ENCODE measurements at regions not wholly inside any gene's neighbourhood (a gene's known extent, or its start where the extent isn't known, plus 50 kb on each side); places are given as distances from the start of the nearest gene placed in this dataset.
A peak's percentile ranks its signal among the peaks of the same experiment; 100 is the strongest.

DNA sequence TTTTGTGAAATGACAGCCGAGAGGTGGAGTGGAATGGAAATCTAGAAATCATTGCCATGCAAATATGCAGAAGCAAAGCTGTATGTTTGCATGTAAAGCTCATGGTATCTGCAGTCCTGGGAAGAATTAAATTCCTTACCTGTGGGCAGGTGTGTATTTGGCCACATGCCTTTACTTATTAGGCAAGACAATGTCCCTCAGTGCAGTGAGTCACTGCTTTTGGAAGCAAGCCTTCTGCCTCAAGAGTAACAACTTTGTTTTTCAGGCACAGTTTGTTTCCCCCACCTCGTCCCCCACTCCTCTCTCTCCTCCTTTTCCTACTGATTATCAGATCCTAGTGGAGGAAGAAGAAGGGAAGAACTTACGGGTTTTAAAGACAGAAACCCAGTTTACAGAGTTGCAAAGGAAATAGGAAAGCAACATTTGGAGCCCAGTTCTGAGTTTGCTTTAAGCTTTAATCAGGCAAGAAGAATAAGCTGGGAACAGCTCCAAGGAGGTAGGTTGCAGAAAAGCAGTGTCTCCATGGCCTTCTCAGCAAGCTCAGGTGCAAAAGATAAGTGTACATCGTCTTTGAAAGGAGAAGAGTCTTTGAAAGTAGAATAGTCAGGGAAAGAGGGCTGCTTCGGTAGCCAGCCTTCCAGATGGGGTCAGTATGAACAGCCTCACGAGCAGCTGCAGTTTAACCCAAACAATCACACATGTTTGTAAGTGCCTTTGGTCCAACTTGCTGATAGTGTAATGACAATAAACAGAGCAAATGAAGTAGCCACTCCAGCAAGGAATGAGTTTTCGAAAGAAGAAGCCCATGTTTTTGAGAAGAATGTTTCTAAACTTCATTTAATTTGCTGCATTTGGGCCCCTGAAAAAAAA is 190.1 kb downstream of the KLF5 start:
- Histone ChIP-seq H3K4me2 (ENCODE audit: low read length) (peak overlapping the region; percentile 59), H3K9me3 (ENCODE audit: low read length) (no peaks in the 10 kb centered on the region), H3K9me2 (replicated peaks; ENCODE audit: low read length) (no peaks in the 10 kb centered on the region), H3K4me1 (ENCODE audit: insufficient read depth, low read length) (peaks cover 24% of the 10 kb centered on the region), H3K36me3 (ENCODE audit: low read depth, low read length) (no peaks in the 10 kb centered on the region), H3K9ac (ENCODE audit: low read length) (peak overlapping the region; percentile 25; the same call in 1 of the 2 replicates), H2AFZ (ENCODE audit: low read length) (0 out of 2 replicates have a peak overlapping the region, but pooled peaks have one; percentile 35), H3K79me2 (ENCODE audit: low read length) (no peaks in the 10 kb centered on the region), H3K27ac (ENCODE audit: low read length) (peak overlapping the region; percentile 83), H3K27me3 (ENCODE audit: low read length) (no peaks in the 10 kb centered on the region), H3K4me3 (ENCODE audit: low read length) (no peak overlapping the region; the same call in 1 of the 2 replicates), H3F3A (ENCODE audit: low read length, unreplicated experiment) (no peaks in the 10 kb centered on the region), H4K20me1 (ENCODE audit: low read length) (no peaks in the 10 kb centered on the region)
- DNase-seq (peak; percentile 92), ATAC-seq (peak; percentile 93)
- ChIA-PET POLR2A (ENCODE audit: unreplicated experiment) (interaction anchor here (0.5 kb wide), 1 partner anchor 185 kb away, joined by 7 read pairs; no protein-coding TSS in a partner anchor), CTCF (no interaction called here)
- intact Hi-C loops (cut with micrococcal nuclease) = no loop called here
- TF ChIP-seq, protein P1, sequence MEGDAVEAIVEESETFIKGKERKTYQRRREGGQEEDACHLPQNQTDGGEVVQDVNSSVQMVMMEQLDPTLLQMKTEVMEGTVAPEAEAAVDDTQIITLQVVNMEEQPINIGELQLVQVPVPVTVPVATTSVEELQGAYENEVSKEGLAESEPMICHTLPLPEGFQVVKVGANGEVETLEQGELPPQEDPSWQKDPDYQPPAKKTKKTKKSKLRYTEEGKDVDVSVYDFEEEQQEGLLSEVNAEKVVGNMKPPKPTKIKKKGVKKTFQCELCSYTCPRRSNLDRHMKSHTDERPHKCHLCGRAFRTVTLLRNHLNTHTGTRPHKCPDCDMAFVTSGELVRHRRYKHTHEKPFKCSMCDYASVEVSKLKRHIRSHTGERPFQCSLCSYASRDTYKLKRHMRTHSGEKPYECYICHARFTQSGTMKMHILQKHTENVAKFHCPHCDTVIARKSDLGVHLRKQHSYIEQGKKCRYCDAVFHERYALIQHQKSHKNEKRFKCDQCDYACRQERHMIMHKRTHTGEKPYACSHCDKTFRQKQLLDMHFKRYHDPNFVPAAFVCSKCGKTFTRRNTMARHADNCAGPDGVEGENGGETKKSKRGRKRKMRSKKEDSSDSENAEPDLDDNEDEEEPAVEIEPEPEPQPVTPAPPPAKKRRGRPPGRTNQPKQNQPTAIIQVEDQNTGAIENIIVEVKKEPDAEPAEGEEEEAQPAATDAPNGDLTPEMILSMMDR (conservative IDR thresholded peaks at IDR 0.05; ENCODE audit: low read depth, low read length) = no peak
- TF ChIP-seq EZH2phosphoT487 (IDR thresholded peaks at IDR 0.05; ENCODE audit: borderline replicate concordance, low read length) = no peak
- TF ChIP-seq EZH2 (IDR thresholded peaks at IDR 0.05; ENCODE audit: low read length, unreplicated experiment) = no peak
- BruUV-seq (replicated peaks) = no TSS peak

DNA sequence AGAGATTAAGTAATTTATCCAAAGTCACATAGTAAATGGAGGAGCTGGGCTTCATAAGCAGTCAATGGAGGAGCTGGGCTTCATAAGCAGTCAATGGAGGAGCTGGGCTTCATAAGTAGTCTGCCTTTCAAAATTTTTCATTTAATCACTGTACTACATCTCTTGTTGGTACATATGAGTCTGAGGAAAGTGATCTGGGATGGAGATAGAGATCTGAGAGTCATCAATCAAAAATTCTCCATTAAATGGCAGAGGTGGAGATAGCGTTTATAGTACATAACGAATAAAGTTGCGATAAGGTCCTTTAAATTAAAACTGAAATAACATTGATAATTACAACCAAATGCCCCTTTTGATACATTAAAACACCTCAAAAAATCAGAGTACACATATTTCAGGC is 189.3 kb downstream of the KLF5 start:
- H3K4me2 ChIP-seq (ENCODE audit: low read length) = peak overlapping the region; percentile 26; the same call in 1 of the 2 replicates
- peak overlapping the region; percentile 65 for H3K27ac ChIP-seq (ENCODE audit: low read length)
- H3K9ac ChIP-seq (ENCODE audit: low read length) = no peak overlapping the region
- intact Hi-C loops (cut with micrococcal nuclease) = no loop called here
- H3K9me3 ChIP-seq (ENCODE audit: low read length) = no peaks in the 10 kb centered on the region
- peaks cover 24% of the 10 kb centered on the region for H3K4me1 ChIP-seq (ENCODE audit: insufficient read depth, low read length)
- no peaks in the 10 kb centered on the region for H4K20me1 ChIP-seq (ENCODE audit: low read length)
- ATAC-seq (no peak), DNase-seq (no peak)
- ChIA-PET CTCF (no interaction called here), POLR2A (ENCODE audit: unreplicated experiment) (interaction anchor here (0.5 to 0.6 kb wide), 2 partner anchors 45 to 185 kb away, joined by 5 to 7 read pairs; no protein-coding TSS in a partner anchor)
- no peaks in the 10 kb centered on the region for H3K36me3 ChIP-seq (ENCODE audit: low read depth, low read length)
- H3K79me2 ChIP-seq (ENCODE audit: low read length) = no peaks in the 10 kb centered on the region
- TF ChIP-seq, protein P1 (conservative IDR thresholded peaks at IDR 0.05; ENCODE audit: low read depth, low read length) = no peak
- no peak for TF ChIP-seq EZH2phosphoT487 (IDR thresholded peaks at IDR 0.05; ENCODE audit: borderline replicate concordance, low read length)
- TF ChIP-seq EZH2 (IDR thresholded peaks at IDR 0.05; ENCODE audit: low read length, unreplicated experiment) = no peak
- no TSS peak for BruUV-seq (replicated peaks)
- H3K27me3 ChIP-seq (ENCODE audit: low read length) = no peaks in the 10 kb centered on the region
- no peak overlapping the region for H3K4me3 ChIP-seq (ENCODE audit: low read length)
- no peaks in the 10 kb centered on the region for H3F3A ChIP-seq (ENCODE audit: low read length, unreplicated experiment)
- no peaks in the 10 kb centered on the region for H3K9me2 ChIP-seq (replicated peaks; ENCODE audit: low read length)
- H2AFZ ChIP-seq (ENCODE audit: low read length) = no peak overlapping the region

DNA sequence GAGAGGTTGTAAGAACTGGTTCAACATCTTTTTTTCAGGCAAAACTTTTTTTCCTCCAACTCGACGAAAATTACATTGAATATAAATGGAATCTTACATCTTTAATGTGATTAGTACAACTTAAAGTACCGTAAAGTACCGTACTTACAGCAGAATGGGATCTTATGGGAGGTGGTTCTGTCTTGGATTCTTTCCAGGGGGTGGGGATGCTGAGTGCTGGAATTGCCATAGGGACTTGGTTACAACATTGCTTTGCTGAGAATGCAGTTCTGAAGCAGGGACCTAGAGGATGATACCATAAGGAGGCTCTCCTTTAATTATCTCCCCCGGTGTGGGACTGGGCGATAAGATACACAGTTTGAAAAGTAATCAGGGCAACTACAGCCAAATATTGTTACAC is 186.4 kb downstream of the KLF5 start:
- H3K27me3 ChIP-seq (ENCODE audit: low read length) = no peaks in the 10 kb centered on the region
- TF ChIP-seq, protein P1 (conservative IDR thresholded peaks at IDR 0.05; ENCODE audit: low read depth, low read length) = no peak
- TF ChIP-seq EZH2phosphoT487 (IDR thresholded peaks at IDR 0.05; ENCODE audit: borderline replicate concordance, low read length) (no peak), EZH2 (IDR thresholded peaks at IDR 0.05; ENCODE audit: low read length, unreplicated experiment) (no peak)
- H4K20me1 ChIP-seq (ENCODE audit: low read length) = no peaks in the 10 kb centered on the region
- no TSS peak for BruUV-seq (replicated peaks)
- intact Hi-C loops (cut with micrococcal nuclease) = no loop called here
- no peaks in the 10 kb centered on the region for H3K36me3 ChIP-seq (ENCODE audit: low read depth, low read length)
- H3K9me3 ChIP-seq (ENCODE audit: low read length) = no peaks in the 10 kb centered on the region
- H3K27ac ChIP-seq (ENCODE audit: low read length) = no peak overlapping the region
- no peak overlapping the region for H2AFZ ChIP-seq (ENCODE audit: low read length)
- H3K4me1 ChIP-seq (ENCODE audit: insufficient read depth, low read length) = peaks cover 24% of the 10 kb centered on the region
- CTCF ChIA-PET = no interaction called here
- POLR2A ChIA-PET (ENCODE audit: unreplicated experiment) = no interaction called here
- no peak overlapping the region for H3K4me3 ChIP-seq (ENCODE audit: low read length)
- no peaks in the 10 kb centered on the region for H3F3A ChIP-seq (ENCODE audit: low read length, unreplicated experiment)
- no peaks in the 10 kb centered on the region for H3K79me2 ChIP-seq (ENCODE audit: low read length)
- no peaks in the 10 kb centered on the region for H3K9me2 ChIP-seq (replicated peaks; ENCODE audit: low read length)
- no peak for ATAC-seq
- H3K9ac ChIP-seq (ENCODE audit: low read length) = no peak overlapping the region
- H3K4me2 ChIP-seq (ENCODE audit: low read length) = no peak overlapping the region
- no peak for DNase-seq

All from PC-3 (cell line).